ENCODE measurements at regions not wholly inside any gene's neighbourhood (a gene's known extent, or its start where the extent isn't known, plus 50 kb on each side); places are given as distances from the start of the nearest gene placed in this dataset.

DNA sequence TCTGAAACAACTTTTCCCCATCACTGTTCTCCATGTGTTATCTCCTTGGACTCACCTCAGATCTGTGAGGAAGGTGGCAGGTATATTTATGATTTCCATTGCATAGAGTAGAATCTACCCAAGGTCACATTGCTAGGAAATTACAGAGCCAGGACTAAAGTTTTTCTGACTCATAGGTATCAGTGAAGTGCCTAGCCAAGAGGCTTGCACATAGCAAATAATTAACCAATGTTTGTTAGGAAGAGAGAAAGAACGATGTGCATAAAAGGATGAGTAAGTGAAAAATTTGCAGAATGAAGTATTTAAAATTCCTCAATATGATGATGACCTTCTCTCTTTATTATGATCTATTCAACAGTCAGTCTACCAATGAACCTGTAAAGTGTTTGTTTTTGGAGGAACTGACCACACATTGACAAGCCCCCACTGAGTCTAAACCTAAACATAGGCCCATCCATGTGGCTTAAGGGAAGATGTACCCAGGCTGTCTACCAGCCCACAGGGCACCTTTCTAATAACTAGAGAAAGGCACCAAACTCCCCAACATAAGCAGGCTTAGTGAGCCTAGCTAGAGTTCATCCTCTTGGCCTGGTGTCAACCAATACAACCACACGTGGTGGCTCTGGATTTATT lies 252.9 kb upstream of the ZMIZ1 start:
- DNase-seq (ENCODE audit: low read depth in 2 of 2): no peak

DNA sequence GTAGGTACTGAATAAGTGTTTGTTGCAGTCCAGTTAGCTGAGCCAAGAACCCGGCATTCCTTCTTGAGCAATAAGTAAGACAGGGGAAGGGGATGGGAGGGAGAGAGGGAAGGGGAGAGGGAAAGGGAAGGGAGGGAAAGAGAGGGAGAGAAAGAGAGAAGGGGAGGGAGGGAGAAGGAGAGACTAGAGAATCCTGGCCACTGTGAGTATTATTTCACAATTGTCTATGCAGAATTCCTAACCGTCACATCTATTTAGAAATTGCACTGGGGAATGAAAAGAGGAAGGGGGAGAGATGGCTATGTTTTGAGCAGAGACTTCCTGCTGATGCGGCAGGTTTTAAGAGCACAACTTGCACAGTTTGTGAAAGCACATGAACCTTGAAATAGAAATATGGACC lies 251.4 kb upstream of the ZMIZ1 start:
- no peak for DNase-seq (ENCODE audit: low read depth in 2 of 2)

GRCh38 chr10:78817804-78818203 lies 251.0 kb upstream of the ZMIZ1 start:
- no peak for DNase-seq (ENCODE audit: low read depth in 2 of 2)

DNA sequence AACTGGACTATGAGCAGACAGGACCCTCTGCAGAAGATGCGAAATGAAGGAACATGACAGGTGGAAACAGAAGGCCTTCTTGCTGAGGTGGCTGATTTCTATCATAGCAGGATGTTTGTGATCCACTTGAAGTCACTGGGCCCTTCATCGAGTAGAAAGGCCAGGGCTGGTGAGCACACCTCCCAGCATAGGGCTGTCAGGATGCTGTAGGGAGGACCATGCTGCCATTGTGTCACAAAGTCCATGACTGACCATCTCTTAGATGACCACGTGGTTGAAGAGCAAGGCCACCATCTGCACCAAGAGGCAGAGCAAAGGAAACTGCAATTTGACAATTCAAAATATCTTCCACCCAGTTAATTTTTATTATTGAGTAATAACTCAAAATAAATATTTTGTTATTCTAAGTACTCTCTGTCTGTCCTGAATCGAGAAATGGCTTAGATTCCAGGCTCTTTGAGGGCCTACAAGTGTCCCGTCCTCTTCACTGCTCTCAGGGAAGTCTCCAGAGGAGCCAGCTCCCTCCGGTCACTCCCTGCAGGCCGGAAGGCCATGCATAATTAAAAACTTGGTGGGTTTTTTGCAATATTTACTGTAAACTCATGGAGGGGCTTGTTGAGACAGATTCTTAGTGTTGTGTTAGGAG lies 249.3 kb upstream of the ZMIZ1 start:
- DNase-seq (ENCODE audit: low read depth in 2 of 2): no peak

DNA sequence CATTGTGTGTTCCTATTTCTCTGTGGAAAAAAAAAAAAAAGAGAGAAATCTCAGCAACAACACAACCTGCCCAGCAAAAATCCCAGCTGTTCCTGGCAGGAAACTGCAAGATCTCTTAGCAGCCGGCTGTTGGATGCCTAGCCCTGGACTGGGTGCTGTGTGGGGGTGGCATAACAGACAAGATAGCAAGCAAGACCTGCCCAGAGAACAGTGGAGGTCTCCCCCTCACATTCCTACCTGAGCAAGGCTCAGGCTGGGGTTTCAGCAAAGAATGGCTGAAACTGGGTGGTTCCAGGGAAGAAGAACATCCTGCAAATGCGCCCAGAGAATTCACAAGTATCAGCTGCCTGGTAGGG lies 248.8 kb upstream of the ZMIZ1 start:
- no peak for DNase-seq (ENCODE audit: low read depth in 2 of 2)

DNA sequence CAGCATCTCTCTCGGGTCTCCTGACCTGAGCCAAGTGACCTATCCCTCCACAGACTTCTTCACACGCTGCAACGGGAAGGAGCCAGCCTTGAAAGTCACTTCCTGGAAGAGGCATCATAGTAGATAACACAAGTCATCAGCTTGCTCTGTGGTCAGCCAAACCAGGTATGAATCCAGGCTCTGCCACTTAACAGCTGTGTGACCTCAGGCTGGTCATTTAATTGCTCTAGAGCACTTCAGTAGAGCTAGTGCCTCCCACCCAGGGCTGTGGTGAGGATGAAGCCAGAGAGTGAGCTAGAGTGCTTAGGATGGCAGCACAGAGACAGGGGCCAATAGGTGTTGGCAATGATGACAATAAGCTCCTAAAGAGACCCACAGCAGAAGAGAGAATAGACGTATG lies 247.7 kb upstream of the ZMIZ1 start:
- no peak for DNase-seq (ENCODE audit: low read depth in 2 of 2)

DNA sequence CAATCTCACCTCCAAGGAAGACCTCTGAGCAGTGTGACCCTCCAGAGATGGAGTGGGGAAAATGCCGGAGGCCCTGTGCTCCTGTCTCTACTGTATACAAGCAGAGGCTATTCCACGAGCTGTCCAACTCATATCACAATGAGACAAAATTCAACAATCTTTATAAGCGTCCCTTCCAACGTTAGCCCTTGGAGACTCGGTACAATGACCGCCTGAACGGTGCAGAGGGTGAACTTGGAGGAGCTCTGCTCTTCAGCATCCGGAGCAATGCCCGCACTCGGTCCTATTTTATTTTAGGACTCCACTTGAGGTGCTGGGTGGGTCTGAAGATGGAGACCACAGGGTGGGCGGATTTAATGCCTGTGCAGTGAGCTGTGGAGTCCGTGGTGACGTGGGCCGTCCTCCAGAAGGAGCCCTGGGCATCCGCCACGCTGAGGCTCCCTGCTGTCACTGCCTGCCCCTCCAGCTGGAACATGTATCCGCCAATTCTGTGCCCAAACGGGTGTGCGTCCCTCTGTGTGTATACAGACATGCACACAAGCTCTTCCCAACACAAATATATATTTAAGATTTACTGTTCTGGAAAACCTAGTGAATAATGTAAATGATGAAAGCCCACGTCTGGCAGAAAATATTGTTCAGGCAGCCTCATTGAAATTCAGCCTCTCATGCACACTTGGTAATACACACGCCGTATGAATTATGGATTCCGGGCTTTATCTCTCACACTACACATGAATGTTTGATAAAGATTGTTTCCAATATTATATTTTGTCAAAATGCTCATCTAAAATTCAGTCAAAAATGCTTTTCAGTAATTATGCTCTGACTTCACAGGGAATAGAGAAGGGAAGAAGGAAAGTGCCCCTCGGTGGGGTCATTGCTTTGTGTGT lies 239.9 kb upstream of the ZMIZ1 start:
- DNase-seq (ENCODE audit: low read depth in 2 of 2): no peak

GRCh38 chr10:78829565-78829964 lies 239.2 kb upstream of the ZMIZ1 start:
- DNase-seq (ENCODE audit: low read depth in 2 of 2): no peak

- no peak for DNase-seq (ENCODE audit: low read depth in 2 of 2)
These were observed 238.4 kb upstream of the ZMIZ1 start for GRCh38 chr10:78830062-78830975.

DNA sequence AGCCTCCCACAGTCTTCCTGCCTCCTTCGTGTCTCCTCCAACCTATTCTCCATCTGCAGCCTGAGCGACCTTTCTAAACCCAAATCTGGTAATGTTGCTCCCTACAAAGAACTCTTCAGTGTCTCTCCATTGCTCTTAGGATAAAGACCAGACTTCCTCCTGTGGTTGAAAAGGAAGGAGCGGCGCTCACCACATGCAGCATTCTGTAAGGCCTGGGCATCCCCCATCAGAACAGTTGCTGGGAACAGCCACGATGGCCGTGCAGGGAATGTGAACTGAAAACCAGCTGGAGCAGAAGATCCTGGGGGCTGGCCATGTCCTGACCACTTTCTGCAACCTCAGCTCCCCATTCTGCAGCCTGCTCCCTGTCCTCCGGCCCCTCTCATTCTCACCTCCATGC lies 237.8 kb upstream of the ZMIZ1 start:
- no peak for DNase-seq (ENCODE audit: low read depth in 2 of 2)

- DNase-seq (ENCODE audit: low read depth in 2 of 2): no peak
These were observed 237.3 kb upstream of the ZMIZ1 start for GRCh38 chr10:78831461-78831860.

GRCh38 chr10:78832281-78832680 lies 236.5 kb upstream of the ZMIZ1 start:
- DNase-seq (ENCODE audit: low read depth in 2 of 2): no peak

DNA sequence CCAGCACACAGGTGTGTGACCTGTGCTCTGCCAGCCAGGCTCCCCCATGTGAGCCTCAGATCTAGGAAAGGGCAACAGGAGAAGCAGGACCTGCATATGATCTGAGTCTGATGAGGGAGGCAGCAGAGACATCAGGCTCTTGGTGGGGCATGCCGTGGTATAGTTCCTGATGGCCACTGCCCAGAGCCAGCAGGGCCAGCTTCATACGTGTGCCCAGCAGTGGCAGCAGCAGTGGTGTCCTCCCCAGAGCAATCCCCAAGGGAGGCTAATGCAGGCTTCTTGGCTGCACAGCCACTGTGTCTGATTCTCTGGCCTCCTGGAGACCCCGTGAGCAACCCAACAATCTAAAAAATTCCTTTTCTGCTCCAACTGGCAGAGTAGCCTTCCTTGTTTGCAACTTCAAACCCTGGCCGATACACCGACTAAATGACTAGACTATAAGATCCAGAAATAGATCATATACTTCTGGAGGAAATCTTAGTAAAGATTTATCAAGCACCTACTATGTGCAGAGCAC lies 230.6 kb upstream of the ZMIZ1 start:
- DNase-seq (ENCODE audit: low read depth in 2 of 2): no peak

- no peak for DNase-seq (ENCODE audit: low read depth in 2 of 2)
These were observed 225.3 kb upstream of the ZMIZ1 start for GRCh38 chr10:78843495-78843894.

GRCh38 chr10:78844960-78845607 lies 223.7 kb upstream of the ZMIZ1 start:
- DNase-seq (ENCODE audit: low read depth in 2 of 2): no peak

DNA sequence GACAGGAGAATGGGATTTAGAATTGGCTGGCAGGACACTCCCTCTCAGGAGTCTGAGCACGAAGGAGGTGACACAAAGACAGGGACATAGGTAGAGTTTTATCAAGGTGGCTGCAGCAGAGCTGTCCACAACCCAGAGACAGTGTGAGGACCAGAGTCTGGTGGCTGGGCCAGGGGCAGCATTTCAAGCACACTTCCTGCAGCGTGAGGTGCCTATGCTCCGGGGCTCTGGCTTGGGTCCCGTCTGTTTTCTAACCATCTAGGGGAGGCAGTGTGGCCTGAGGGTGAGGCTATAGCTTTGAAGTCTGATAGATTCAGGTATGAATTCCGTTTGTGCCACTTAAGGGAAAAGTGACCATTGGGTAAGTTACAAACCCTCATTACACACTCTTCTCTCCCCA lies 222.7 kb upstream of the ZMIZ1 start:
- DNase-seq (ENCODE audit: low read depth in 2 of 2): no peak

- no peak for DNase-seq (ENCODE audit: low read depth in 2 of 2)
These were observed 222.0 kb upstream of the ZMIZ1 start for GRCh38 chr10:78846760-78847159.

GRCh38 chr10:78847485-78847884 lies 221.3 kb upstream of the ZMIZ1 start:
- DNase-seq (ENCODE audit: low read depth in 2 of 2): no peak

- DNase-seq (ENCODE audit: low read depth in 2 of 2): no peak
These were observed 219.7 kb upstream of the ZMIZ1 start for GRCh38 chr10:78849115-78849514.

DNA sequence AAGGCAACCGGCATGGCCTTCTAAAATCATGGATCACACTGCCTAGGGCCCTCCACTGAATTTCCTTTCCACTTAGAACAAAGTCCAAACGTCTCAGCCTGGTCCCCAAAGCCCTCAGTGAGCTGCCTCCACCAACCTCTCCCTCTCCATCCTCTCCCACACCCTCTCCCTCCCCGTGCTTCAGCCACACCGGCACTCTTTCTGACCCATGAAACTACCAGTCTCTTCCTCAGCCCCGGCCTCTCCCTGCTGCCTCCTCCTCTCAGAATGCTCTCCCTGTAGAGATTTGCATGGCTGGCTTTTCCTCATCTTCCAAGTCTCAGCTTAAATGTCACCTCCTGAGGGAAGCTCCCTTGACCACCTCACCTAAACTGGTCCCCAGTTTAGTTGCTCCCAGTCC lies 219.0 kb upstream of the ZMIZ1 start:
- DNase-seq (ENCODE audit: low read depth in 2 of 2): no peak
